H9 (cell line): ENCODE measurements at regions not wholly inside any gene's neighbourhood (a gene's known extent, or its start where the extent isn't known, plus 50 kb on each side); places are given as distances from the start of the nearest gene placed in this dataset.

Experiments
- DNase-seq: peaks from one replicate; pipeline ENCODE4 v3.0.0-alpha.2; 2017
- H2AFZ ChIP-seq: one replicate; pipeline ENCODE4 v1.6.1; 2013; ENCODE audit warnings: mild to moderate bottlenecking, low read length, control low read depth, moderate library complexity
- H2AK5ac ChIP-seq: 2 replicates; pipeline ENCODE4 v1.6.1; 2013; ENCODE audit warnings: low read length, control low read depth, mixed read lengths; ENCODE audit not compliant: insufficient read length
- H2BK120ac ChIP-seq: one replicate; pipeline ENCODE4 v1.6.1; 2013; ENCODE audit warnings: low read depth, mild to moderate bottlenecking, low read length, control low read depth, inconsistent platforms; ENCODE audit not compliant: poor library complexity, severe bottlenecking
- H2BK12ac ChIP-seq: 2 replicates; pipeline ENCODE4 v1.6.1; 2013; ENCODE audit warnings: low read length, control low read depth, mixed read lengths, low read depth; ENCODE audit not compliant: insufficient read length
- H2BK15ac ChIP-seq: 2 replicates; pipeline ENCODE4 v1.6.1; 2013; ENCODE audit warnings: low read depth, low read length, control low read depth
- H2BK20ac ChIP-seq: one replicate; pipeline ENCODE4 v1.6.1; 2013; ENCODE audit warnings: low read depth, mild to moderate bottlenecking, low read length, control low read depth, inconsistent platforms; ENCODE audit not compliant: poor library complexity, severe bottlenecking
- H2BK5ac ChIP-seq: 2 replicates; pipeline ENCODE4 v1.6.1; 2013; ENCODE audit warnings: low read length, control low read depth, mixed read lengths; ENCODE audit not compliant: insufficient read length
- H3K14ac ChIP-seq: 2 replicates; pipeline ENCODE4 v1.6.1; 2013; ENCODE audit warnings: low read length, control low read depth; ENCODE audit not compliant: insufficient read depth
- H3K18ac ChIP-seq: 2 replicates; pipeline ENCODE4 v1.6.1; 2013; ENCODE audit warnings: low read depth, mild to moderate bottlenecking, mixed read lengths, low read length, control low read depth; ENCODE audit not compliant: insufficient read length
- H3K23ac ChIP-seq: 2 replicates; pipeline ENCODE4 v1.6.1; 2013; ENCODE audit warnings: low read length, control low read depth, mixed read lengths, low read depth; ENCODE audit not compliant: insufficient read length
- H3K23me2 ChIP-seq: 2 replicates; pipeline ENCODE4 v1.6.1; 2013; ENCODE audit warnings: low read depth, mild to moderate bottlenecking, mixed read lengths, low read length, control low read depth; ENCODE audit not compliant: insufficient read length, poor library complexity, severe bottlenecking
- H3K27ac ChIP-seq: 2 replicates; pipeline ENCODE4 v1.5.1; 2013; ENCODE audit warnings: low read length, control low read depth, mixed read lengths, low read depth; ENCODE audit not compliant: insufficient read length
- H3K27me3 ChIP-seq: 2 replicates; pipeline ENCODE4 v1.6.1; 2013; ENCODE audit warnings: low read length, control low read depth, inconsistent platforms; ENCODE audit not compliant: insufficient read depth
- H3K4ac ChIP-seq: 2 replicates; pipeline ENCODE4 v1.6.1; 2013; ENCODE audit warnings: low read depth, mild to moderate bottlenecking, control low read depth, inconsistent platforms, low read length, moderate library complexity
- H3K4me1 ChIP-seq: 2 replicates; pipeline ENCODE4 v1.6.1; 2013; ENCODE audit warnings: low read length, control low read depth, inconsistent platforms; ENCODE audit not compliant: insufficient read depth
- H3K4me2 ChIP-seq: 2 replicates; pipeline ENCODE4 v1.6.1; 2013; ENCODE audit warnings: low read length, control low read depth, mixed read lengths; ENCODE audit not compliant: insufficient read length, insufficient read depth
- H3K56ac ChIP-seq: 2 replicates; pipeline ENCODE4 v1.6.1; 2013; ENCODE audit warnings: low read depth, mild to moderate bottlenecking, mixed read lengths, low read length, control low read depth; ENCODE audit not compliant: insufficient read length
- H3K79me1 ChIP-seq: 2 replicates; pipeline ENCODE4 v1.6.1; 2013; ENCODE audit warnings: low read depth, mild to moderate bottlenecking, moderate library complexity, low read length, control low read depth, inconsistent platforms; ENCODE audit not compliant: insufficient read depth, poor library complexity, severe bottlenecking
- H3K79me2 ChIP-seq: 2 replicates; pipeline ENCODE4 v1.6.1; 2013; ENCODE audit warnings: low read length, control low read depth, inconsistent platforms; ENCODE audit not compliant: insufficient read depth
- H3K9ac ChIP-seq: 2 replicates; pipeline ENCODE4 v1.6.1; 2013; ENCODE audit warnings: low read length, control low read depth, mixed read lengths; ENCODE audit not compliant: insufficient read length; ENCODE audit errors: extremely low read depth
- H3K9me3 ChIP-seq: one replicate; pipeline ENCODE4 v1.6.1; 2013; ENCODE audit warnings: low read depth, low read length, inconsistent platforms; ENCODE audit not compliant: control insufficient read depth
- H3T11ph ChIP-seq: one replicate; pipeline ENCODE4 v1.6.1; 2013; ENCODE audit warnings: mild to moderate bottlenecking, low read length, control low read depth, inconsistent platforms
- H4K20me1 ChIP-seq: one replicate; pipeline ENCODE4 v1.6.1; 2013; ENCODE audit not compliant: control insufficient read depth, insufficient read length, insufficient read depth
- H4K5ac ChIP-seq: 2 replicates; pipeline ENCODE4 v1.6.1; 2013; ENCODE audit warnings: low read depth, mild to moderate bottlenecking, mixed read lengths, low read length, control low read depth; ENCODE audit not compliant: insufficient read length
- H4K8ac ChIP-seq: replicated peaks from 2 replicates; pipeline ENCODE4 v1.6.1; 2013; ENCODE audit warnings: low read length, control low read depth, mixed read lengths, low read depth; ENCODE audit not compliant: insufficient read length
- H4K91ac ChIP-seq: 2 replicates; pipeline ENCODE4 v1.6.1; 2013; ENCODE audit warnings: low read depth, mild to moderate bottlenecking, moderate library complexity, mixed read lengths, low read length, control low read depth; ENCODE audit not compliant: insufficient read length
- H3K27ac Mint-ChIP-seq, 3 experiments: 2 replicates in 2 of 3; 3 replicates in 1 of 3; pipeline ENCODE4 v1.8.0; 2020 to 2021; ENCODE audit warnings: mixed read lengths in 3 of 3, mild to moderate bottlenecking in 1 of 3, moderate library complexity in 1 of 3
- H3K27me3 Mint-ChIP-seq: 2 replicates; pipeline ENCODE4 v1.8.0; 2021; ENCODE audit warnings: low read depth, mild to moderate bottlenecking, moderate library complexity, mixed read lengths
- H3K36me3 Mint-ChIP-seq, 3 experiments: 2 replicates in 2 of 3; 3 replicates in 1 of 3; pipeline ENCODE4 v1.8.0; 2020 to 2021; ENCODE audit warnings: low read depth in 3 of 3, mixed read lengths in 3 of 3; ENCODE audit not compliant: insufficient read depth in 1 of 3
- H3K4me1 Mint-ChIP-seq, 2 experiments: 2 replicates each; pipeline ENCODE4 v1.8.0; 2020; ENCODE audit warnings: mixed read lengths in 2 of 2
- H3K4me3 Mint-ChIP-seq, 2 experiments: 2 replicates in 1 of 2; 3 replicates in 1 of 2; pipeline ENCODE4 v1.8.0; 2020 to 2021; ENCODE audit warnings: mild to moderate bottlenecking in 2 of 2, mixed read lengths in 2 of 2, moderate library complexity in 1 of 2
- H3K9me3 Mint-ChIP-seq, 2 experiments: 2 replicates in 1 of 2; 3 replicates in 1 of 2; pipeline ENCODE4 v1.8.0; 2020; ENCODE audit warnings: mild to moderate bottlenecking in 2 of 2, mixed read lengths in 2 of 2, moderate library complexity in 1 of 2
- CTCF ChIP-seq: fragments of 200-600 bp; sonication (generic); conservative IDR thresholded peaks from 3 replicates; pipeline ENCODE4 v1.8.0; 2021; ENCODE audit warnings: antibody characterized with exemption, mild to moderate bottlenecking
- WGBS: extraction: QIAGEN DNeasy Blood & Tissue Kit; methylation state at CpG from one replicate; pipeline ENCODE4 v1.1.7; 2013; ENCODE audit warnings: missing lambda C conversion rate, low lambda C conversion rate, mixed read lengths; ENCODE audit not compliant: insufficient read length; ENCODE audit errors: extremely low coverage; 5-methylcytosine and 5-hydroxymethylcytosine counted together

- no peak overlapping the region for H3K23ac ChIP-seq
- no peak for TF ChIP-seq CTCF
- H2AFZ ChIP-seq: no peak overlapping the region
- H3K27ac ChIP-seq: no peak overlapping the region
- H4K8ac ChIP-seq: no peak overlapping the region
- H3K27me3 Mint-ChIP-seq: peaks cover 1% of the 10 kb centered on the region; the same call in 1 of the 2 replicates
- no peak overlapping the region for H2AK5ac ChIP-seq
- H3K14ac ChIP-seq: no peak overlapping the region
- no peaks in the 10 kb centered on the region for H4K20me1 ChIP-seq
- DNase-seq: no peak
- H3K4me1 Mint-ChIP-seq: peaks cover 9 to 12% of the 10 kb centered on the region in 2 experiments
- H2BK20ac ChIP-seq: no peak overlapping the region
- no peak overlapping the region for H3K4me2 ChIP-seq
- no peaks in the 10 kb centered on the region for H3K27me3 ChIP-seq
- no peaks in the 10 kb centered on the region for H3K23me2 ChIP-seq
- H3K36me3 Mint-ChIP-seq: no peaks in the 10 kb centered on the region
- no peaks in the 10 kb centered on the region; the same call in 1 of the 2 replicates for H3K79me2 ChIP-seq
- no peak overlapping the region for H3T11ph ChIP-seq
- H3K18ac ChIP-seq: no peak overlapping the region
- H3K9me3 Mint-ChIP-seq: no peaks in the 10 kb centered on the region; a peak in 1 of 5 replicates
- H3K4me1 ChIP-seq: no peaks in the 10 kb centered on the region
- H3K27ac Mint-ChIP-seq: no peak overlapping the region
- H2BK120ac ChIP-seq: no peak overlapping the region
- H4K5ac ChIP-seq: no peak overlapping the region
- H3K9me3 ChIP-seq: no peaks in the 10 kb centered on the region
- H2BK15ac ChIP-seq: no peak overlapping the region
- no peaks in the 10 kb centered on the region for H3K79me1 ChIP-seq
- no peak overlapping the region for H3K56ac ChIP-seq
- no CpG with 5 or more reads among the region's 3 CpGs for WGBS
- no peak overlapping the region for H2BK12ac ChIP-seq
- no peak overlapping the region for H2BK5ac ChIP-seq
- H3K4me3 Mint-ChIP-seq: no peak overlapping the region
- H3K4ac ChIP-seq: no peak overlapping the region
- H3K9ac ChIP-seq: no peak overlapping the region
- no peak overlapping the region for H4K91ac ChIP-seq
Measured at GRCh38 chr3:55162031-55162795, 234.4 kb upstream of the LRTM1 start.
